ENCODE measurements at regions not wholly inside any gene's neighbourhood (a gene's known extent, or its start where the extent isn't known, plus 50 kb on each side); places are given as distances from the start of the nearest gene placed in this dataset.

- no peak overlapping the region for H3K4me3 ChIP-seq (ENCODE audit: low read depth, low read length)
- no peak for DNase-seq (ENCODE audit: low read depth, low spot score)
- in situ Hi-C loops (cut with HindIII; ENCODE audit: low sequenced_read_pairs): no loop called here
- TF ChIP-seq CTCF (IDR thresholded peaks at IDR 0.05; ENCODE audit: low read depth, low read length): no peak
Measured at GRCh38 chr10:43960981-43961380, 312.3 kb upstream of the ZNF32 start.

GRCh38 chr10:43960477-43960876 lies 311.8 kb upstream of the ZNF32 start:
- in situ Hi-C loops (cut with HindIII; ENCODE audit: low sequenced_read_pairs): no loop called here
- no peak overlapping the region for H3K4me3 ChIP-seq (ENCODE audit: low read depth, low read length)
- no peak for DNase-seq (ENCODE audit: low read depth, low spot score)
- TF ChIP-seq CTCF (IDR thresholded peaks at IDR 0.05; ENCODE audit: low read depth, low read length): no peak

- DNase-seq (ENCODE audit: low read depth, low spot score): no peak
- H3K4me3 ChIP-seq (ENCODE audit: low read depth, low read length): no peak overlapping the region
- TF ChIP-seq CTCF (IDR thresholded peaks at IDR 0.05; ENCODE audit: low read depth, low read length): no peak
- in situ Hi-C loops (cut with HindIII; ENCODE audit: low sequenced_read_pairs): no loop called here
Measured at GRCh38 chr10:43960135-43960415, 311.4 kb upstream of the ZNF32 start.

GRCh38 chr10:43959364-43960134 lies 310.9 kb upstream of the ZNF32 start:
- in situ Hi-C loops (cut with HindIII; ENCODE audit: low sequenced_read_pairs): no loop called here
- no peak for TF ChIP-seq CTCF (IDR thresholded peaks at IDR 0.05; ENCODE audit: low read depth, low read length)
- no peak overlapping the region for H3K4me3 ChIP-seq (ENCODE audit: low read depth, low read length)
- DNase-seq (ENCODE audit: low read depth, low spot score): no peak

- no peak overlapping the region for H3K4me3 ChIP-seq (ENCODE audit: low read depth, low read length)
- DNase-seq (ENCODE audit: low read depth, low spot score): no peak
- in situ Hi-C loops (cut with HindIII; ENCODE audit: low sequenced_read_pairs): no loop called here
- TF ChIP-seq CTCF (IDR thresholded peaks at IDR 0.05; ENCODE audit: low read depth, low read length): no peak
Measured at GRCh38 chr10:43958964-43959363, 310.3 kb upstream of the ZNF32 start.

- in situ Hi-C loops (cut with HindIII; ENCODE audit: low sequenced_read_pairs): no loop called here
- DNase-seq (ENCODE audit: low read depth, low spot score): no peak
- TF ChIP-seq CTCF (IDR thresholded peaks at IDR 0.05; ENCODE audit: low read depth, low read length): no peak
- H3K4me3 ChIP-seq (ENCODE audit: low read depth, low read length): no peak overlapping the region
Measured at GRCh38 chr10:43958071-43958432, 309.4 kb upstream of the ZNF32 start.
